Smooth muscle cell (in vitro differentiated cells): ENCODE measurements at regions not wholly inside any gene's neighbourhood (a gene's known extent, or its start where the extent isn't known, plus 50 kb on each side); places are given as distances from the start of the nearest gene placed in this dataset.

Experiments
- DNase-seq: peaks from one replicate; lab custom pipeline; 2025; ENCODE audit not compliant: unreplicated experiment; lab: John Stamatoyannopoulos, UW
- H2AFZ ChIP-seq: fragments of 200-600 bp; sonication (generic); 2 replicates; pipeline ENCODE4 v1.6.0; 2016; ENCODE audit warnings: antibody characterized with exemption, low read depth, mild to moderate bottlenecking
- H3F3A ChIP-seq: fragments of 200-600 bp; sonication (generic); 2 replicates; pipeline ENCODE4 v1.6.0; 2017; ENCODE audit warnings: antibody characterized with exemption, low read depth
- H3K27ac ChIP-seq: fragments of 200-600 bp; sonication (generic); 2 replicates; pipeline ENCODE4 v1.5.1; 2016; ENCODE audit warnings: low read depth, mild to moderate bottlenecking
- H3K27me3 ChIP-seq: fragments of 200-600 bp; sonication (generic); 2 replicates; pipeline ENCODE4 v1.6.1; 2016; ENCODE audit warnings: low read depth, mild to moderate bottlenecking
- H3K36me3 ChIP-seq: fragments of 200-600 bp; sonication (generic); 2 replicates; pipeline ENCODE4 v1.5.1; 2016; ENCODE audit warnings: low read depth
- H3K4me1 ChIP-seq: fragments of 200-600 bp; sonication (generic); 2 replicates; pipeline ENCODE4 v1.5.1; 2016; ENCODE audit warnings: low read depth
- H3K4me2 ChIP-seq: fragments of 200-600 bp; sonication (generic); 2 replicates; pipeline ENCODE4 v1.6.0; 2016; ENCODE audit warnings: mild to moderate bottlenecking
- H3K4me3 ChIP-seq: fragments of 200-600 bp; sonication (generic); 2 replicates; pipeline ENCODE4 v1.5.1; 2016; ENCODE audit warnings: mild to moderate bottlenecking
- H3K79me2 ChIP-seq: fragments of 200-600 bp; sonication (generic); 2 replicates; pipeline ENCODE4 v1.6.0; 2016; ENCODE audit warnings: low read depth, mild to moderate bottlenecking
- H3K9ac ChIP-seq: fragments of 200-600 bp; sonication (generic); 2 replicates; pipeline ENCODE4 v1.6.0; 2016; ENCODE audit warnings: low read depth
- H3K9me3 ChIP-seq: fragments of 200-600 bp; sonication (generic); replicated peaks from 2 replicates; pipeline ENCODE4 v1.5.1; 2016; ENCODE audit warnings: low read depth
- H4K20me1 ChIP-seq: fragments of 200-600 bp; sonication (generic); 2 replicates; pipeline ENCODE4 v1.6.0; 2016; ENCODE audit warnings: low read depth
- WGBS: methylation state at CpG from one replicate; pipeline ENCODE4 v1.1.7; 2016; ENCODE audit warnings: low lambda C conversion rate; 5-methylcytosine and 5-hydroxymethylcytosine counted together
- TF ChIP-seq, protein P1 (sequence below): fragments of 200-600 bp; sonication (generic); IDR thresholded peaks from 2 replicates; pipeline ENCODE4 v1.5.1; 2017; ENCODE audit warnings: borderline replicate concordance, mild to moderate bottlenecking, antibody characterized with exemption; ENCODE audit not compliant: insufficient read depth, poor library complexity, severe bottlenecking

DNA sequence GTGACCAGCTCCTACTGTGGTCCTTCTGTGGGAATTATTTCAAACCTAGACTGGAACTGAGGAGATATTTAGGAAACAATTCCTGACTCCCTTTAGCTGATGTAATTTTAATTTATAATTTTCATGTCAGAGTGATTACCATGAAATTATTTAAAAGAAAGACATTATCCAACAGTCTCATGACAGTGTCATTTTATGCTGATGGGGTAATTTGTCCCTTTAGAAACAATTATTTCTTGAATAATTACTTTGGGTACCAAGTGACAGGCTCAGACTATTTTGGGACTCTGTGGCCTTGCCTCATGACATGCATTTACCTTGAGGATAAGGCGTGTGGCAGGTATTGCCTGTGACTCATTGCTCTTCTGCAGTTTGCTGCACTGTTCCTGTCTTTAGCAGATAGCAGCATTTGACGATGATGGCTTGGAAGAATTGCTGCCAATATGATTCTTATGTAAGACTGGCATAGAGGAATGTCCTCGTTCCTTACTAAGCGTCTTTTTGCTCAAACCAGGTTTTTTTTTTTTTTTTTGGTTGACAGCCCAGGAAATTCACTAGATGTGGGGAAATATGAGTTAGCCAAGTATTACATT is 206.0 kb upstream of the HMCN1 start:
- no peak overlapping the region for H2AFZ ChIP-seq
- H3K4me2 ChIP-seq, result no peak overlapping the region
- 78% methylated on average over 4 of the region's 4 CpGs for WGBS
- no peak overlapping the region for H3K4me3 ChIP-seq
- no peak for DNase-seq
- no peaks in the 10 kb centered on the region for H4K20me1 ChIP-seq
- no peaks in the 10 kb centered on the region for H3K79me2 ChIP-seq
- H3F3A ChIP-seq, result no peaks in the 10 kb centered on the region
- TF ChIP-seq, protein P1, sequence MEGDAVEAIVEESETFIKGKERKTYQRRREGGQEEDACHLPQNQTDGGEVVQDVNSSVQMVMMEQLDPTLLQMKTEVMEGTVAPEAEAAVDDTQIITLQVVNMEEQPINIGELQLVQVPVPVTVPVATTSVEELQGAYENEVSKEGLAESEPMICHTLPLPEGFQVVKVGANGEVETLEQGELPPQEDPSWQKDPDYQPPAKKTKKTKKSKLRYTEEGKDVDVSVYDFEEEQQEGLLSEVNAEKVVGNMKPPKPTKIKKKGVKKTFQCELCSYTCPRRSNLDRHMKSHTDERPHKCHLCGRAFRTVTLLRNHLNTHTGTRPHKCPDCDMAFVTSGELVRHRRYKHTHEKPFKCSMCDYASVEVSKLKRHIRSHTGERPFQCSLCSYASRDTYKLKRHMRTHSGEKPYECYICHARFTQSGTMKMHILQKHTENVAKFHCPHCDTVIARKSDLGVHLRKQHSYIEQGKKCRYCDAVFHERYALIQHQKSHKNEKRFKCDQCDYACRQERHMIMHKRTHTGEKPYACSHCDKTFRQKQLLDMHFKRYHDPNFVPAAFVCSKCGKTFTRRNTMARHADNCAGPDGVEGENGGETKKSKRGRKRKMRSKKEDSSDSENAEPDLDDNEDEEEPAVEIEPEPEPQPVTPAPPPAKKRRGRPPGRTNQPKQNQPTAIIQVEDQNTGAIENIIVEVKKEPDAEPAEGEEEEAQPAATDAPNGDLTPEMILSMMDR, result no peak
- H3K36me3 ChIP-seq, result no peaks in the 10 kb centered on the region
- no peaks in the 10 kb centered on the region for H3K9me3 ChIP-seq
- no peaks in the 10 kb centered on the region for H3K27me3 ChIP-seq
- peaks cover 8% of the 10 kb centered on the region for H3K4me1 ChIP-seq
- H3K9ac ChIP-seq, result no peak overlapping the region
- H3K27ac ChIP-seq, result no peak overlapping the region

DNA sequence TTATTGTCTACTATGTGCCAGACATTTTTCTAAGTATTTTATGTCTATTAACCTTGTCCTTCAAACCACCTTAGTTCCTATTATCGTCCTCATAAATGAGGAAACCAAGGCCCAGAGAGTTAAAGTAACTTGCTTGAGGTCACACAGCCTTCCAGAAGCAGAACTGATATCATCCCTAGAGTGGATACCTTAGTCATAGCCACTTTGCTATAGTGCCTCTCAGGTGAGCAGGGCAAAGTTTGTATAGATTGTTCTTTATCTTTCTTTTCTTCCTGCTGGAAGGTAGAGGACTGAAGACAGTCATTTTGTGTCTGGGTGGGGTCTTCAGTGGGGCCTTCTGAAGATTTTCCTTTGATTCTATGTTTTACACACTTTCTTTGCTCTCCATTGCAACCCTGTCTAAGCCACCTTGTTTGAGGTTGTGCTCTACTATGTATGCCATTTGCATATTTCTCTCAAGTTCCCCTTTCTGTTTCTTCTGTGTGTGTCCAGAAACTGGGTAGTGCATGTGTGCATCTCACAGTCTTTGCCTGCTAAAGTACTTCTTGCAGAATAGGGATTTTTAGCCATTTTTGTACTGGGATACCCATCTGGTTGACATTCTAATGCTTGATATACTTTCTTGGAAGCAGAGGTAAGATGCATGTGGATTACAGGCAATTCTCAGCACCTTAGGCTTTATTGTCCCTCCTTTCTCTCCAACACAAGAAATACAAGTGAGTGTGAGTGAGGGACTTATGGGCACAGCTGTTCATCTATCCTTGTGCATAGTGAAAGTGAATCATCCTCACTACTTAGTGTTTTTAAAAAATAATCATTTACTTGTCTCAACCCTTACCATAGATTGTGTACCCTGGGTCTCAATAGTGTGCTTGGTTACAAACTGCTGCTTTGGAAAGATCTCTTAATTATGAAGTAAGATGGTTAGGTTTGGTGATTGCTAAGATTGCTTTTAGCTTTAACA is 207.6 kb upstream of the HMCN1 start:
- H4K20me1 ChIP-seq, result no peaks in the 10 kb centered on the region
- no peaks in the 10 kb centered on the region for H3K79me2 ChIP-seq
- H3K27me3 ChIP-seq, result no peaks in the 10 kb centered on the region
- TF ChIP-seq, protein P1, result no peak
- H3K9me3 ChIP-seq, result no peaks in the 10 kb centered on the region
- no peak overlapping the region for H3K9ac ChIP-seq
- WGBS, result 94% methylated on average over 1 of the region's 1 CpG
- no peaks in the 10 kb centered on the region for H3F3A ChIP-seq
- DNase-seq, result no peak
- H2AFZ ChIP-seq, result no peak overlapping the region
- no peak overlapping the region for H3K4me2 ChIP-seq
- H3K4me3 ChIP-seq, result no peak overlapping the region
- H3K36me3 ChIP-seq, result no peaks in the 10 kb centered on the region
- H3K4me1 ChIP-seq, result no peaks in the 10 kb centered on the region
- H3K27ac ChIP-seq, result no peak overlapping the region

DNA sequence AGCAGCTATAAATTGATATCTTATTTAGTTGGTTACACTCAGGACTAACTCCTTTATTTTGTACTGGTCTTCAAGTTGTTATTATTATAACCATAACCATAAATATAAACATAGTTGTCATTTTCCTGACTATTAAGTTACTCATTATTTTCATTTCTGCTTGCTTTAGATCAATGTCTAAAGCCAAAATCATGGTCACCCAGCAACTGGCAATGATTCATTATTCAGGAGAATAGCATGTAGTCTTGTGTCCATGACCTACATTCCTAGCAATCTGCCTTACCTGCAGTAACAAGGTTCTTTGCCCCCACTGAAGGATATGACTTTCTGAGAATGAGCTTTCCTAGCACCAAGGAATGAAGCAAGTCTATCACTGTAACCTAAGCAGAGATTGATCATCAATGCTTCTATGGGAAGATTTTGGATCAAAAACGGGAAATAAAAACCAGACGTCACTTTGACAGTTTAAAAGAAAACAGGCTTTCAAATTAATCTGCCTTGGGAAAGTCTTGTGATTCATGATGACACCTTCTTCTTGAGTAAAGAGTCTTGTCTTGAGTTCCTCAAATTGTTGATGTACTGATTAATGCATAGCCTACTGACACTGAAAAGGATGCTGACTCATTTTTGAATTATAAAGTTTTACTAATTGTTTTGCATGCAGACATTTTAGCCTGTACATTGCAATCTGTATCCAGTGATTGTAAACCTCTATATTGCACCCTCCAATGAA is 203.3 kb upstream of the IVNS1ABP start:
- H3K36me3 ChIP-seq, result peaks cover 4% of the 10 kb centered on the region
- H3K9me3 ChIP-seq, result peaks cover 15% of the 10 kb centered on the region
- peak overlapping the region; percentile 60 for H3K9ac ChIP-seq
- no peaks in the 10 kb centered on the region for H3K27me3 ChIP-seq
- no peak for DNase-seq
- no peaks in the 10 kb centered on the region for H3F3A ChIP-seq
- no peak overlapping the region for H3K4me2 ChIP-seq
- no peaks in the 10 kb centered on the region for H3K79me2 ChIP-seq
- H3K27ac ChIP-seq, result peak overlapping the region; percentile 87
- no peaks in the 10 kb centered on the region for H3K4me1 ChIP-seq
- H2AFZ ChIP-seq, result no peak overlapping the region
- H4K20me1 ChIP-seq, result no peaks in the 10 kb centered on the region
- 65% methylated on average over 2 of the region's 2 CpGs for WGBS
- TF ChIP-seq, protein P1, result no peak
- no peak overlapping the region for H3K4me3 ChIP-seq
